H1 (cell line): ENCODE measurements at regions not wholly inside any gene's neighbourhood (a gene's known extent, or its start where the extent isn't known, plus 50 kb on each side); places are given as distances from the start of the nearest gene placed in this dataset.

Experiments used
- BCL11A ChIP-seq, 2 experiments: IDR thresholded peaks; one replicate each; pipeline ENCODE4 v1.6.1; 2011; ENCODE audit warnings: low read depth in 2 of 2, low read length in 2 of 2, mild to moderate bottlenecking in 2 of 2
- CHD7 ChIP-seq: fragments of 300-600 bp; sonication (generic); IDR thresholded peaks from 2 replicates; pipeline ENCODE4 v1.7.1; 2012; ENCODE audit warnings: low read length, moderate library complexity, mild to moderate bottlenecking, inconsistent platforms; ENCODE audit not compliant: insufficient replicate concordance
- SP4 ChIP-seq: IDR thresholded peaks from 2 replicates; pipeline ENCODE4 v1.6.1; 2012; ENCODE audit warnings: low read length, inconsistent platforms
- TF ChIP-seq, protein P1 (sequence below): IDR thresholded peaks from 2 replicates; pipeline ENCODE4 v1.6.1; 2012; ENCODE audit warnings: inconsistent platforms
- TF ChIP-seq, protein P2 (sequence below): IDR thresholded peaks from 2 replicates; pipeline ENCODE4 v1.6.1; 2011; ENCODE audit warnings: low read depth, mild to moderate bottlenecking, low read length; ENCODE audit not compliant: insufficient read depth

GRCh38 chr10:8640301-8640700 is 585.8 kb downstream of the GATA3 start (continued):
- no peak for TF ChIP-seq CHD7
- TF ChIP-seq, protein P1, sequence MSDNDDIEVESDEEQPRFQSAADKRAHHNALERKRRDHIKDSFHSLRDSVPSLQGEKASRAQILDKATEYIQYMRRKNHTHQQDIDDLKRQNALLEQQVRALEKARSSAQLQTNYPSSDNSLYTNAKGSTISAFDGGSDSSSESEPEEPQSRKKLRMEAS, result no peak
- TF ChIP-seq, protein P2, sequence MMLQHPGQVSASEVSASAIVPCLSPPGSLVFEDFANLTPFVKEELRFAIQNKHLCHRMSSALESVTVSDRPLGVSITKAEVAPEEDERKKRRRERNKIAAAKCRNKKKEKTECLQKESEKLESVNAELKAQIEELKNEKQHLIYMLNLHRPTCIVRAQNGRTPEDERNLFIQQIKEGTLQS, result no peak
- no peak for TF ChIP-seq SP4
- TF ChIP-seq BCL11A (IDR thresholded peaks at IDR 0.05; ENCODE audit: low read depth in 2 of 2, low read length in 2 of 2), result no peak
